ENCODE measurements at regions not wholly inside any gene's neighbourhood (a gene's known extent, or its start where the extent isn't known, plus 50 kb on each side); places are given as distances from the start of the nearest gene placed in this dataset.

DNA sequence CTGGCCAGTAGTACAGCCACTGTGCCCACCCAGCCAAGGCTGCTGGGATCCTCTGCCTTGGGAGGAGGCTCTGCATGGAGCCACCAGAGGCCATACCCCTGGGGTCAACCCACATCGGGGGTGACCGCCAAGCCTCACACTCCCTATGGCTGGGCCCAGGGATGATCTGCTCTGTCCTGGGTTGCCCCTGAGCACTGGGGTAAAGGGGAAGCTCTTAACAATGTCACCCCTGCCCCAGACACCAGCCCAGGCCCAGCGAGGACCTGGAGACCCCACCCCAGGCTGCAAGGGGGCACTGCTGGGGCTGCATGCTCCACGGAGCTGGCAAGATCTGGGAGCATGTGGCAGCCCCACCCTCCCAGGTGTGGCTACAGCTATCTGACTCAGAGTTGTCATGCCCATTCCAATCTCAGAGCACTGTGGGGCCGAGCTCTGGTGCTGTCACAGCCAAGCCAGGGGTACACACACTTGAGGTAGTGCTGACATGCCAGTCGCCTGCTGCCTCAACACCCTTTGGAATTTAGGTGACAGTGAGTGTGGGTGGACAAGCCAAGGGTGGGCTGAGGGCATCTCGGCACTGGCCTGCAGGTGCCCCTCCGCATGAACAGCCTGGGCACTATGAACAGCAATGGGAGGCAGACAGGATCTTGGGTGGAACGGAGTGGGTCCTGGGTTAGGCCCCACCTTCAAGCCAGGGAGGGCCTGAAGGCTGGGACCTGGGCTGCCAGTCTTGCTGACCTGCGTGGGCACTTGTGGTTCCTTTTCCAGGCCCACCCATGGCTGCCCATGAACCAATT, 427.7 kb downstream of the LRRIQ3 start:
- no peak overlapping the region for H3K4me3 ChIP-seq (ENCODE audit: low read depth, low read length)
- DNase-seq (ENCODE audit: low read depth) = no peak
- TF ChIP-seq, protein P1, sequence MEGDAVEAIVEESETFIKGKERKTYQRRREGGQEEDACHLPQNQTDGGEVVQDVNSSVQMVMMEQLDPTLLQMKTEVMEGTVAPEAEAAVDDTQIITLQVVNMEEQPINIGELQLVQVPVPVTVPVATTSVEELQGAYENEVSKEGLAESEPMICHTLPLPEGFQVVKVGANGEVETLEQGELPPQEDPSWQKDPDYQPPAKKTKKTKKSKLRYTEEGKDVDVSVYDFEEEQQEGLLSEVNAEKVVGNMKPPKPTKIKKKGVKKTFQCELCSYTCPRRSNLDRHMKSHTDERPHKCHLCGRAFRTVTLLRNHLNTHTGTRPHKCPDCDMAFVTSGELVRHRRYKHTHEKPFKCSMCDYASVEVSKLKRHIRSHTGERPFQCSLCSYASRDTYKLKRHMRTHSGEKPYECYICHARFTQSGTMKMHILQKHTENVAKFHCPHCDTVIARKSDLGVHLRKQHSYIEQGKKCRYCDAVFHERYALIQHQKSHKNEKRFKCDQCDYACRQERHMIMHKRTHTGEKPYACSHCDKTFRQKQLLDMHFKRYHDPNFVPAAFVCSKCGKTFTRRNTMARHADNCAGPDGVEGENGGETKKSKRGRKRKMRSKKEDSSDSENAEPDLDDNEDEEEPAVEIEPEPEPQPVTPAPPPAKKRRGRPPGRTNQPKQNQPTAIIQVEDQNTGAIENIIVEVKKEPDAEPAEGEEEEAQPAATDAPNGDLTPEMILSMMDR (conservative IDR thresholded peaks at IDR 0.05; ENCODE audit: low read depth, low read length) = no peak

DNA sequence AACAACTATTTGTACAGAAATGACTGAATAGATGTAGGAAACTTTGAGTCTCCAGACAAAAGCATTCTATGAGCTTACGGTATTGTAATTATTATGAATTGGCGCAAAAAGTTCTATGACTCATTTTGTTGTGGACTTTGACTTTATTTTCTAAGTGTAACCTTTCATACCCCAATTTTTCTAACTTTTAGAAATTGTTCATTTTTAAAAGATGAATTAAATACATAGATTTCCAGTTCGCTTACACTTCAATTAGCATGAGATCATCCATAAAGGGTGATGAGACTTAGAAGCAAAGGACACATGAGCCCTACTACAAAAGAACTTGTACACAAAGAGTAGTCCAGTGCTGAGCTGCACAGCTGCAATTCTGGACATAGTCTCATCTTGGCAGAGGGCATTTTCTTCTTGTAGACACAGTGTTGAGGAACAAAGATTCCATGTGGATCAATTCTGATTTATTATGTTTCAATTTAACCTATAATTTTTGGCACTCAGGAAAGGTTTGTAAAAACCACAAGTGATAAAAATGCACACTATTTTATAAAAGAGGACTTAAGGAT, 431.1 kb downstream of the LRRIQ3 start:
- H3K4me3 ChIP-seq (ENCODE audit: low read depth, low read length) = no peak overlapping the region
- TF ChIP-seq, protein P1 (conservative IDR thresholded peaks at IDR 0.05; ENCODE audit: low read depth, low read length) = no peak
- DNase-seq (ENCODE audit: low read depth) = no peak

DNA sequence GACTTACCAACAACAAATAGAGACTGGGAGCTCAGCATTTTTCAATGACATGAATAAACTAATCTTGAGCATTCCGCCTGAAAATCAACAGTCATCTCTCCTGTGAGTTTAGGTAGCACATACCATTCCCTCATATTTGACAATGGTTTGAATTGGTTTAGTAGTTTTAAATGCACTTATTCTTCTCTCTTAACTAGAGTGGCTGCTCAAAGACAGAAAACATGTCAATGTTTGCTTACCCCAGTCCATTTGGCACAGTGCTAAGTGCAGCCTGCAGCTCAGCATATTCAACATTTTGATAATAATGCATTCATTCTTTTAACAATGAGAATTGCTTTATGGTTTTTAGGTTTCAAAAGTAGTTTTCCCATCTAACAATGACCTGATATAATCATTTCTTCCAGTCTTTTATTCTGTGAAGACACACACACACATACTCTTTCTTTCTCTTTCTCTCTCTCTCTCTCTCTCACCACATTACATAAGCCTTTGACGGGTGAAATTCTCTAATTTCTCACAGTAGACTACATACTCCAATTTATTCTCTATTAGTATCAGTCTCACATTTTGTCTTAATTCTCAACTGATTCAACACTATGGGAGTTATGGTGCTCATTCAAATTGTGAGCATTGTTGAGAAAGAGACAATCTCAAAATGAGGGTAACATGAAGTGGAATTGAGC, 432.3 kb downstream of the LRRIQ3 start:
- DNase-seq (ENCODE audit: low read depth) = no peak
- H3K4me3 ChIP-seq (ENCODE audit: low read depth, low read length) = no peak overlapping the region
- TF ChIP-seq, protein P1 (conservative IDR thresholded peaks at IDR 0.05; ENCODE audit: low read depth, low read length) = no peak

DNA sequence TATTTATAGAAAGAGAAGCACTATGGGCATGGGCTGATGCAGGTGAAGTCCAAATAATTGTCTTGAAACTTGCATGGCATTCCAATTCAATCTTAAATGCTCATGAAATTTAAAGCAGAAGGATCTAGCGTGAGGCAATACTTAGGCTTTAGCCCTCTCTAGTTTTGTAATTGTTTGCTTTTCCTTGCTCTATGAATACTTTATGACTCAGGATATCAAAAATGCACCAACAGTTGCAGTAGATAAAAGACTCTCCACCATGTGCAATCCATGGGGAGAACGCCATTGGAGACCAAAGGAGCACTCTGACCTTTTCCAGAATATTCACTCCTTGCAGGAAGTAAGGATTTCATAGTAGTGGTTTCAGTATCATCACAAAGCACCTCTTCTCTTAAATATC, 436.4 kb downstream of the LRRIQ3 start:
- no peak for DNase-seq (ENCODE audit: low read depth)
- no peak overlapping the region for H3K4me3 ChIP-seq (ENCODE audit: low read depth, low read length)
- TF ChIP-seq, protein P1 (conservative IDR thresholded peaks at IDR 0.05; ENCODE audit: low read depth, low read length) = no peak

DNA sequence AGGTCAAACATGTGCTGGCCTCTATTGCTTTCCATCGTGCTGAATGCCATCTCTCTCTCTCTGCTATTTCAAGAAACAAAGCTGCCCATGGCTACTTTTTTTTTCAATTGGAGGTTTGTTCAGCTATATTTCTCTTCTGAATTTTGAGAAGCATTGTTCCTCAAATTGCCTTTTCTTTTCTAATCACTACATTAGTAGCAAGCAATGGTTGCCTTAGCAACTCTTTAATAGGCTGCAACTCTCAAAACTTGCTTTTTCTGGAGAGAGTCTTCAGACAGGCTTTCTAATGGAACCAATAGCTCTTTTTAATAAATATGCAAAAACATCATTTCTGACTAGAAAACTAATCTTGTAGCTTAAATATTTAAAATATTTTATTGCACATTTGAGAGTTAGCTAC, 439.0 kb downstream of the LRRIQ3 start:
- no peak overlapping the region for H3K4me3 ChIP-seq (ENCODE audit: low read depth, low read length)
- DNase-seq (ENCODE audit: low read depth) = no peak
- TF ChIP-seq, protein P1 (conservative IDR thresholded peaks at IDR 0.05; ENCODE audit: low read depth, low read length) = no peak

DNA sequence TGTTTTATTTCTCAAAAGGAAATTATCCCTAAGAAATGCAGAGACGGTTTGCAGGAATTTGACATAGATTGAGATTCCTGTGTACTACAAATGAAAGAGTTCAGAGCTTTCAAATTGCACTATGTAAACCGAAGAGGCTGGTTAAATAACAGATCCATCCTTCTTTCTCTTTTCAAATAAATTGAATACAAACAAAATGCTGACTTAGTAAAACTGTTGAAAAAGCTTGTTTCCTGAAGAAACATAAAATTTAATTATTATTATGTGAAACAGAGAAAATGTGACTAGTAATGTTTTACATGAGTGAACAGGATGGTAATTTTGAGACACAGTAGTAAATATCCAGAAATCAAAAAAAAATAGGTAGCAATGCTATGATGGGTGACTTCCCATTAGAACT, 441.2 kb downstream of the LRRIQ3 start:
- DNase-seq (ENCODE audit: low read depth) = no peak
- TF ChIP-seq, protein P1 (conservative IDR thresholded peaks at IDR 0.05; ENCODE audit: low read depth, low read length) = no peak
- H3K4me3 ChIP-seq (ENCODE audit: low read depth, low read length) = no peak overlapping the region
